ENCODE measurements at regions not wholly inside any gene's neighbourhood (a gene's known extent, or its start where the extent isn't known, plus 50 kb on each side); places are given as distances from the start of the nearest gene placed in this dataset.

DNA sequence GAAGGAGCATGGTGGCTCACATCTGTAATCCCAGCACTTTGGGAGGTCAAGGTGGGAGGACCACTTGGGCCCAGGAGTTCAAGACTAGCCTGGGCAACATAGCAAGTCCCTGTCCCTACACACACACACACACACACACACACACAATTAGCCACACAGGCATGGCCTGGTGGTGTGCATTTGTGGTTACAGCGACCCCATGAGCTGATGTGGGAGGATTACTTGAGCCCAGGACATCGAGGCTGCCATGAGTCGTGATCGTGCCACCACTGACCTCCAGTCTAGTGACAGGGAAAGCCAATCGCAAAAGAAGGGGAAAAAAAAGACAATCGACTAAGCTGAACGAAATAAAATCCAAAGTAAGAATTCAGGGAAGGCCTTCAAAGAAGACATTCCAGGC lies 67.9 kb downstream of the TBX3 start:
- TF ChIP-seq, protein P1, sequence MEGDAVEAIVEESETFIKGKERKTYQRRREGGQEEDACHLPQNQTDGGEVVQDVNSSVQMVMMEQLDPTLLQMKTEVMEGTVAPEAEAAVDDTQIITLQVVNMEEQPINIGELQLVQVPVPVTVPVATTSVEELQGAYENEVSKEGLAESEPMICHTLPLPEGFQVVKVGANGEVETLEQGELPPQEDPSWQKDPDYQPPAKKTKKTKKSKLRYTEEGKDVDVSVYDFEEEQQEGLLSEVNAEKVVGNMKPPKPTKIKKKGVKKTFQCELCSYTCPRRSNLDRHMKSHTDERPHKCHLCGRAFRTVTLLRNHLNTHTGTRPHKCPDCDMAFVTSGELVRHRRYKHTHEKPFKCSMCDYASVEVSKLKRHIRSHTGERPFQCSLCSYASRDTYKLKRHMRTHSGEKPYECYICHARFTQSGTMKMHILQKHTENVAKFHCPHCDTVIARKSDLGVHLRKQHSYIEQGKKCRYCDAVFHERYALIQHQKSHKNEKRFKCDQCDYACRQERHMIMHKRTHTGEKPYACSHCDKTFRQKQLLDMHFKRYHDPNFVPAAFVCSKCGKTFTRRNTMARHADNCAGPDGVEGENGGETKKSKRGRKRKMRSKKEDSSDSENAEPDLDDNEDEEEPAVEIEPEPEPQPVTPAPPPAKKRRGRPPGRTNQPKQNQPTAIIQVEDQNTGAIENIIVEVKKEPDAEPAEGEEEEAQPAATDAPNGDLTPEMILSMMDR (IDR thresholded peaks at IDR 0.05): no peak
- no peak for TF ChIP-seq POLR2A (IDR thresholded peaks at IDR 0.05)

All from right lobe of liver (tissue), 4 donors.